Hematopoietic multipotent progenitor cell treated with erythropoietin and hydrocortisone succinate and interleukin-3 and kit ligand, for 4 days (in vitro differentiated cells): ENCODE measurements at regions not wholly inside any gene's neighbourhood (a gene's known extent, or its start where the extent isn't known, plus 50 kb on each side); places are given as distances from the start of the nearest gene placed in this dataset.
A peak's percentile ranks its signal among the peaks of the same experiment; 100 is the strongest.

ENCODE experiments used
- DNase-seq: peaks from one replicate; pipeline ENCODE4 v3.0.0-alpha.2; 2015

DNA sequence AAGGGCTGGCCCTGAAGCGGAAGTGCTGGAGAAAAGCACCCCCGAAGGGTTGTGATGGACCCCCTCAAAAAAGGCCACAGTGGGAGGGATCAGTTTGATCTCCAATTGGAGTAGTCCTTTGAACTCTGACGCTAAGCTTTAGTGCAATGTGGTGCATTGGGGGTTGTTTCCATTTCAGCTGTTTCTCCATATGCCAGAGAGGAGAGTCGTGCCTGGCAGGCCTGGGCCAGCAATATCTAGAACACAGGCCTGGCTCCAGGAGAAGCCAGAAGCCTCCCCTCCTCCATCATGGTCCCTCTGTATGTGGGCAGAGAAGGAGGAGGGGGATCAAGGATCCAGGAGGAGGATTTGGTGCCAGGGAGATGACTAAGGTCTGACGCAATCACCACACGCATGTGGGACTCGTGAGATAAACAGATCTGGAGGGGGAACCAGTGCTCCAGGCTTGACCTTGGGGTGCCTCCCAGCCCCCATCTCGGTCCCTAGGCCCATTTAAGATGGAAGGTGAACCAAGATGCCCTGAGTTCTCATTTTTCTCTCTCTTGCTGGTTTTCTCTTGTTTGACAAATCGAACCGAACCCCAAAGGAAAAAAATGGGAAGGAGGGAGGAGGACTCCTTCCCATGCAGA, 517.4 kb upstream of the JARID2 start:
- peak; percentile 69 for DNase-seq

DNA sequence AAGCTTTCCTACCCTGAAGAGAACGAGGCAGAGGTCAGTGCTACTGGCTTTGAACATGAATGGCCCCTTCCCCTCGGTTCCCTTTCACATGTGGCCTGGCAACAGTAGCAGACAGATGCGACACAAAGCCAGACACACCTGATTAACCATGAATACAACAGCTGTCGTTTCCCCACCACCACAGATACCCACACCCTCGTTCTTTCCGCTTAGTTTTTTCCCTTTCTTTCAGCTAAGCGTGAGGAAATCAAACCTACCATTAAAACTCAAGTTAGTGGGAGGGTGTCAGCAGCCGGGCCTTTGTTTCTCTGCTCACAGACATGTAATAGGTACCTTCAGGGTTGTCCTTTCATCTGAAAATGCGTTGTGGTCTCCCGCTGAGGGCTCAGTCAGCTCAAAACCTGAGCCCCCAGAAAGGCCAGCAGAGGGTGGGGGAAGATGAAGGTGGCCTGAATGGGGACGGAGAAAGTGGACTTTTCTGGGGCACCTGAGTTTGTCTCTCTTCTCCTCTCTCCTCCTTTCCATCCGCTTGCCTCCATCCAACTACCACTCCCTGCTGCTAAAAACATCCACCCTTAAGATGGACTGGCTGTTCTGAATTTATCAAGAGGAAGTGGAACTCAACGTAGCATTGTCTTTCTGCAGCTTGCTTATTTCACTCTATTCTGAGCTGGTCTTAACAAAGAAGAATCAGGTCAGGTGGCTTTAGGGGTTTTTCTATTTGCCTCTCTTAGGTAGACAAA, 516.6 kb upstream of the JARID2 start:
- DNase-seq = no peak

DNA sequence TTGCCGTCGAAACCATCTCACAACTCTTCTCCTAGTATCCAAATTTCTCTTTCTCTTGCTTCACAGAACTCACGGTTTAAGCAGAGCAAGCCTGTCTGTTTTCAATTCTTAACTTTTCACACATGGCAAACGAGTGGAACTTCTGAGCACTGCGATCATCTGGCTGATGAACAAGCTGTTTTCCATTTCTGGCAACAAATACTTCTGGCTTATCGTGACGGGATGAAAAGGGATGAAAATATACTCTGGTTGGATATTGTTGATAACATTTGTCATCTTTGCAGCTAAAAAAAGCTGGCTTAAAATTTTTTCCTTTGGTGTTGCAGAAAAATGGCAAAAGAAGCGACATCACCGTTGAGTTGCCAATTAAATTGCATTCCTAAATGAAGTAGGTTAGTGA, 515.2 kb upstream of the JARID2 start:
- DNase-seq = no peak

DNA sequence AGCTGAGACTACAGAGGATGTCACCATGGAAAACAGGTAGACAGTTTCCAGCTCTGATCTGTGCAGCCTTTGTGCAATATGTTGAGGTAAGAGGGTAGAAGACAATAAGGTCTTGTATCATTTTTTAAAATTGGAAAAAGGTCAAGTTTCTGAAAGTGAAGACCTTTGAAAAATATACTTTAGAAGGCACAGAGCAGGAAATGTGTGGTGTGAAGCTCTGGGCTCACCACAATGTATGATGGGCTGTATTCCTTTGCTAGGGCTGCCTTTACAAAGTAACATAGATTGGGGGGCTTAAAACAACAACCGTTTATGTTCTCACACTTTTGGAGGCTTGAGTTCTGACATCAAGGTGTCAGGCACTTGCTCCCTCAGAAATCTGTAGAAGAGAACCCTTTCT, 514.3 kb upstream of the JARID2 start:
- DNase-seq = no peak

DNA sequence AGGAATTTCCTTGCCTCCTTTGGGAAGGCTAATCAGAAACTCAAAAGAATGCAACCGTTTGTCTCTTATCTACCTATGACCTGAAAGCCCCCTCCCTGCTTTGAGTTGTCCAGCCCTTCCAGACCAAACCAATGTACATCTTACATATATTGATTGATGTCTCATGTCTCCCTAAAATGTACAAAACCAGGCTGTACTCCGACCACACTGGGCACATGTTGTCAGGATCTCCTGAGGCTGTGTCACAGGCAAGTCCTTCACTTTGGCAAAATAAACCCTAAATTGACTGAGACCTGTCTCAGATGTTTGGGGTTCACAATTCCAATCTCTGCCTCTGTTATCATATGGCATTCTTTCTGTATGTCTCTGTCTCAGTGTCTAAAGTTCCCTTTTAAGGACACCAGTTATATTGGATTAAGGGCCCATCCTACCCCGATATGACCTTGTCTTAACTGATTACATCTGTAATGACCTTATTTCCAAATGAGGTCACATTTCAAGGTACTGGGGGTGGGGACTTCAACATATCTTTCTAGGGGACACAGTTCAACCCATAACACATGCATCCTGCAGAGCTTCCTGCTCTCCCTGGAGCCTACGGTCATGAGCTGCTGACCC, 513.5 kb upstream of the JARID2 start:
- no peak for DNase-seq

DNA sequence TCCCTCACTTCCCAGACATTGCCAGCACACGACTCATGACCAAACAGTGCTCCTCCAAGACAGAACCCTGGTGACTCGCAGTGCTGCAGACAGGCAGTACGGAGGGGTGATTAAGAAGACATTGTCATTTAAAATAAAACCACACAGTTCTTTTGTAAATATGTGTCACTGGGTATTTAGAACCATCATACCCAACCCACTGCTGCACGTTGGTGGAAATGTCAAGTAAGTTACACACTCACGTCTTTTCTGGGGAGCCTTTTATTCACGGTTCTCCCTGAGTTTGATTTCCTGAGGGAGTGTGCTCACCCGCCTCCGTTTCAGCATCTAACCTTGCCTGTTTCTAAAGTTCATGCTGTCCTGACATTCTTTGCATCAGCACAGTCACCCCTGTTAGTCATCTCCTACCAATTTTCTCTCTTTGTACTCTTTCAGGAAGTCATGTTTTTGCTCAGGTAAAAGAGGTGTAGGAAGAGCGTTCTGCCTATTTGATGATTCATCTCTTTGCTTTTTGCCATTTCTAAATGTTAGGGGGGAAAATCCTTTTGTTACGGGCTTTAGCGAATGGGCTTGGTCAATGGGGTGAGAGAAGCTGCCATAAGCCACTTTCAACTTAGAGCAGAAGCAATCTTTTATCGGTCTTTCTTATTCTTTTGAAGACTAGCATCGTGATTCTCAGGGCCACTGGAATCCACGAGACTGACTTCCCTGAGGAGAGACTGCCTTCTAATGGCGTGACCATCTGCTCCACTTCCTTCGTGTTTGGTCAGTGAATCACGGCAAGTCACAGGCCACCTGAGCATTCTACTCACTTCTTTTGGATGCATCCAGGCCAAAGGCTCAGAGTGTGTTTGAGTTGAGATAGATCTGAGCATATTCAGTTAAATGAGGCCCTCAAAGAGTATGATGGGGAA, 512.8 kb upstream of the JARID2 start:
- no peak for DNase-seq

DNA sequence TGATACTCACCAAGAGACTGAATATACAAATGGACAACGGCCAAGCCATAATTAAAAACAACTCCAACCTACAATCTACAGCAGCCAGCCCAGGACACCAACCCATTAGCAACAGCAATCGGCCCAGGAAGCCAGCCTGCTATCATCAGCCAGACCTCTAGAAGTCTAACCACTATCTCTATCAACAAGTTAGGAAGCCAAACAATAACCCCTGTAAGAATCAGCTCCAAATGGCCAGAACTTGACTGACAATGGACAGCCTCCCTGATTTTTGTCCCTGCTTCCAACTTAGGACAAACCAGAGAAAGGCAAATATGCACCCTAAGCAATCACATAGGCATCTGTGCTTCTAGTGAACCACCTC, 511.8 kb upstream of the JARID2 start:
- DNase-seq = peak; percentile 72

DNA sequence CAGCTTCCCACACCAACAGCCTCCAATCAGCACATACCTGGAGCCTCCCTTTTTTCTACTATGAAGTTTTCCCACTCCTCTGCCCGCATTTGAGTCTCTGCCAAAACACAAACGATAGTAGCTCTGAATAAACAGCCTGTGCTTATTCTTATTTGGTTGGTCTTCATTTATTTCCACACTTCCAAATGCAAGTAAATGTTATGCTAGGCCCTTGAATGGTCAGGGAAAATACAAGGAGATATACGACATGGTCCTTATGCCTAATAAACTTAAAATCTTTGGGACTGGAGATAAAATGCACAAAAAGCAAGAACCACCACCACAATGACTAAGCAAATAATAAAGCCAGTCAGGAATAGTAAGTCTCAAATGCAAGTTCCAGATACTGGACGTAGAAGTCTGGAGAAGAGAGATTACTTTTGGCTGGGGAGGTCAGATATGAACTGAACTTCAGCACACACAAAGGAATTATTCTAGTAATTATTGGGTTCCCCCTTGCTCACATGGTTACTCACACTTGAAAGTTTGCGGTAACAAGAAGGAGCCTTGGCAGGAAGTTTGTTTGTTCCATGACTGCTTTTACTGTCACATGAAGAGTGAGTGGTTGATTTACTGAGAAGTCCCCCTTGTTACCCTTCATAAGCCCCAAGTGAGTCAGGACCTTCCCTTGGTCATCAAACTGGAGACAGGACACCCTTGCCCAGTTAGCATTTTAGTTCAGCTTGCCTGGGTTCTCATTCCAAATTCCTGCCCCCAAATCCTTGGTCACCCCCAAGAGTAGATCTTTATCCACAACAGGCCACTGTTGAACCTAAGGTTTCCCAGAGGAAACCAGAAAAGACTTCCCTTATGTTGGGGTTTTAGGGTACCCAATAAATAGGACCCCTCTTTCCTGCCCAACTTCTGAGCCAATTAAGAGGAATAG, 511.2 kb upstream of the JARID2 start:
- peak; percentile 97 for DNase-seq

DNA sequence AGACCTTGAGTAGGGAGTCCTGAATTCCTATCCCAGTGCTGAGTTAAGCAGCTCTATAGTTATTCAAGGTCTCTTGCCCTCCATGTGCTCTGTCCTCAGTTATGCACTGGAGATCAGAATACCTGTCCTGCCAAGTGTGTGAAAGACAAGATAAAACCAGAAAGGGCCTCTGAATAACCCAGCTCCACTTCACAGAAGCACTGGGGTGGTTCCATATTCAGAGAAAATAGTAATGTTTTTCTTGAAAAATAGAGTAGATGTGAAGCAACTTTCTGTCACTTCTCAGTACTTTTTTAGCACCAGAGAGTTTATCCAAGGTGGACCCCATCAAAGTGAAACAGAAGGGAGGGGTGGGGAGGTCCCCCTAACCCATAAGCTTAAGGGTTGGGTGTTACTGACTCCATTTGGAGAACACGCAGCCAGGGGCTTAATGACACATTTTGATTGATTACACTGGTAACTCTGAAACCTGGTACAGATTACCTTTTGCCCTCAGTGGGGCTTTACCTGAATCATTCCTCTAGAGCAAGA, 509.8 kb upstream of the JARID2 start:
- no peak for DNase-seq

DNA sequence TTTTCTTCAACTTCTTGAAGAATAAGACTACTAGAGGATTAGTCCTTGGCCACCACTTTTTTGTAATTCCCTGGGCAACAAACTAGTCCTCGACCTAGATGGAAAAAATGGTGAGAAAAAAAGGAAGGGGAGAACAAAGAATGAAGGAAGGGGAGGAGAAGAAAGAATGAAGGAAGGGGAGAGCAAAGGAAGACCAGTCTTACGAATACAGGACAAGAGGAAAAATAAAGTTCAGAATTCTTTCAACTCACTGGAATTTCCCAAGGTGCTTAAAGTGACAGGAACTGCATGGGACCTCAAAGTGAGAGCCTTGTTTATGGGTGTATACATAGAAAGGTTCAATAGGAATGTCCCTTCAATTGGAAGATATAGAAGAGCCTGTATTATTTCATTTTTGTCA, 509.3 kb upstream of the JARID2 start:
- no peak for DNase-seq

DNA sequence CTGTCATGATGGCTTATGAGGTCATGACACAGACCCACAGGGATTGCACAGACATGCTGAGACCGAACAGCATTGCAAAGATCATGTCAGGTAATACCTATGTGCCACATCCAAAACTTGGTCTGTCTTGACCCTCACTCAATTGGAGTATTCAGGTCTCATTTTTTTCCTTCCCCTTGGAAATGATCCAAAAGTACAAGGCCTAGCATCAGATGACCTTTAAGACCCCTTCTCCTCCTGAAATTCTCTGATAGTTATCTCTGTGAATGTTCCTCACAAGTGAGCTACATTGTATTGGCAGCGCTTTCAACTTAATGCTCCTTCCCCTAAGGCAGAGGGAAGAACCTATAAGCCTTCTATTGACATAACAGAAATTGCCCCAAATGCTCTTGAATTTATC, 507.4 kb upstream of the JARID2 start:
- DNase-seq = no peak

DNA sequence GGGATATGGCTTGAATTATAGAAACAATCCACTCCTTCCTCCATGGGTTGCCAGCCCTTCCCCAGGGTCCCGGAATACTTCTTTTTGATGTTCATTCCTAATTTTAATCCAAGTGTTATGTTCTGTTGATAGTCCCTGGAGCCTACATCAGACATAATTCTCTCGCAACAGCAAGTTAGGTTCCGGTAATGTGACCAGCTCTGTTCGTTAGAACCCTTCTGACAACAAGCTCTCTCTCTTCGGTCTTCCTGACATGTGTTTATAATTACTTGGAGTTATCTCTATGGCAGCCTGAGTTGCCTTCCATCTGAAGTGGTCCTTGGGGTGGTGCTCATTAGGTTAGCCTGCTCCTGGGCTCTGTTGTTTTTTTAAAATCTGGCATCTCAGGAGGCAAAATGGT, 506.9 kb upstream of the JARID2 start:
- DNase-seq = peak; percentile 44

DNA sequence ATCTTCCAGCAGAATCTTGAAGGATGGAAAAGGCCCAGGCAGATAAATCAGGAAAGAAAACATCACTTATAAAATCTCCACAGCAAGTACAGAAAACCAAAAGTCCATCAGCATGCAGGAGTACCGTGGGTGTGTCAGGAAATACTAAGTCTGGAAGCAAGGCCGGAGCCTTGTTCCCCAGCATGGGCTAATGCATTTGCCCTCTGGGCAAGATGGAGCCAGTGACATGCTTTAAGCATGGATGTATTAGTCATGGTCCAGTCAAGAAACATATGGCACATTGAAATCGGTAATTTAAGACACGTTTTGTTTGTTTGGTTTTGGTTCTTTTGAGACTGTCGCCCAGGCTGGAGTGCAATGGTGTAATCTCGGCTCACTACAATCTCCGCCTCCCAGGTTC, 506.0 kb upstream of the JARID2 start:
- no peak for DNase-seq

DNA sequence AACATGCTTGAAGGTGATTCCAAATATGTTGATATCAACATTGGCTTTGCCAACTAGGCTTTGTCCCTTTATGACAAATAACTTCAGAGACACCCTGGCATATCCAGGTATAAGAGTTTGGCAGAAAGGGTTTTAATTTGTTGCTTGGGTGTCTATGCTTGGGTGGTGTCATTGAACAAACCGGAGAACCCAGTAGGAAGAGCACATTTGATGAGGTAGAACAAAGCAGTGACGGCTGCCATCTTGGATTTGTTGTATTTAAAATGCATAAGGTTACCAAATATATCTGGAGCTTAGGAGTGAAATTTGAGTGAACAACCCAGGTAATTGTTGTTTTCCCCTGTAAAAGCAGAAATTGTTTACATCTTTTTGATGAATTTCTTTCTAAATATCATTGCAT, 503.7 kb upstream of the JARID2 start:
- DNase-seq = no peak

DNA sequence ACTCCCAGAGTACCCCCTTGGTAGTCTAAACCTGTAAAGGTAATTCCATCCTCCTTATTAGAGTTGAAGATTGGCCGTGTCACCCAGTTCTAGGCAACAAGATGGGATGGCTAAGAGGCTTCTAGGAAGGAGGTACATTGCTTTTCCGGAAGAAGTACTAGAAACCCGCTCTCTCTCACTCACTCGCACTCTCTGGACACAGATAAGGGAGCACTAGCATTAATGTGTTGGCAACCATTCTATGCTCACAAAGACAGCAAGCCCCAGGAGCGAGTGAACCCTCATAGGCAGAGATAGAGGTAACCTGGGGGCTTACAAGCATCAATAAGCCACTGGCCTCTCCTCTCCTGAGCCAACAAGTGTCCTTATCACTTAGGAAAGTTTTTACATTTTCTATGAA, 503.2 kb upstream of the JARID2 start:
- no peak for DNase-seq

DNA sequence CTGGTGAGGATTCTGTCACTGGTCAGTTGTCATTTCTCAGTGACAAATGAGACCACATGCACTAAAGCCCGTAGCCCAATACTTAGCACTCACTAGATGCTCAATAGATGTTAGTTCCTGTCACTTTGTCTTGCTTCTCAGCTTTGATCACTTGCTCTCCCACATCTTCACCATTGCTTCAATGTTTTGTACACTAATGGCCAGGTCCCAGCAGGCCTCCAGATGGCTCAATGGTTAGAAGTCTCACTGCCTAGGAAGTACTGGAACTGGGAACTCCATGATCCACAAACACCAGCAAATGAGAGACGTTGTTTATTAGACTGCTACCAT, 502.8 kb upstream of the JARID2 start:
- no peak for DNase-seq

DNA sequence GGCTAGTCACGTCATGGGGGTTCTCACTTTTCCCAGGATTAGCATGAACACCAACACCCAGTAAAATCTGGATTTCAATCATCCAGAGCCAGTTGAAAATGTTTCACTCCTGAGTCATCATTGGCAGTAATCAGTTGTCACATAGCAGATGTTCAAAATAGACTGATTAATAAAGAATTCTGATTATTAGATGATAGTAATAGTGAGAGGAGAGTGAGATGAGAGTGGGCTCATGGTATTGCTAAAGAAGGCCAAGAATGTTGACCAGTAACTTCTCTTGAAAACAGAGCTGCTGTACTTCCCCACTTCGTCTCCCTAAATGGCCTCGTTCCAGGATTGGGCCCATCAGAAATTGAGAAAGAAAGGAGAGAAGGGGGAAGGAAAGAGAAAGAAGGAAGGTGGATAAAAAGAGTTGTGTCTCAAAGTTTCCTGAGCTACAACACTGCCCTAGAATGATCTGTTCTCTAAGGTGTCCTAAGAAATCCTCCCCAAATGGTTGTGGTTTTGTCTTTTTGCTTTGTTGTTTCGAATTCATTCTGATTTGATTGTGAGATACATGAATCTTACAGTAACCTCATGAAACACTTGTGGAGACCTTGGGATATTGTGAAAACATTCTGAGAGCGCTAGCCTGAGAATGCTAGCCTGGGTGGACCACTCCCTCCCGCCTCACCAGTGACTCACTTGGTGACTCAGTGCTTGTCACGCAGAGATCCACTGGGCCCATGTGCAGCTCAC, 502.2 kb upstream of the JARID2 start:
- DNase-seq = peak; percentile 63

DNA sequence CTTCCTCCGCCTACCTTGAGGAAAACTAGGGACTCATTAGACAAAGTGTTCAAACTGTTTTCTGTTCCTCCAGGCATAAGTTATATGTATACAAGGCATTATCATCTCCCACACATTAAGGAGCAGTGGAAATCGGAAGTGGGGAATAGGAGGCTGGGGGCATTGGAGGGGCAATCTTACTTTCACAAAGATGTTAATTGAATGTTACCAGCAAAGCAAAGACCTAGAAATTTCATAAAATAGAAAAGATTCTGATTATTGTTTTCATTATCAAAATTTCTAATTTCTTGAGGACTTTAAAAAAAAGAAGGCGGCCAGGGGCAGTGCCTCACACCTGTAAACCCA, 501.7 kb upstream of the JARID2 start:
- no peak for DNase-seq

DNA sequence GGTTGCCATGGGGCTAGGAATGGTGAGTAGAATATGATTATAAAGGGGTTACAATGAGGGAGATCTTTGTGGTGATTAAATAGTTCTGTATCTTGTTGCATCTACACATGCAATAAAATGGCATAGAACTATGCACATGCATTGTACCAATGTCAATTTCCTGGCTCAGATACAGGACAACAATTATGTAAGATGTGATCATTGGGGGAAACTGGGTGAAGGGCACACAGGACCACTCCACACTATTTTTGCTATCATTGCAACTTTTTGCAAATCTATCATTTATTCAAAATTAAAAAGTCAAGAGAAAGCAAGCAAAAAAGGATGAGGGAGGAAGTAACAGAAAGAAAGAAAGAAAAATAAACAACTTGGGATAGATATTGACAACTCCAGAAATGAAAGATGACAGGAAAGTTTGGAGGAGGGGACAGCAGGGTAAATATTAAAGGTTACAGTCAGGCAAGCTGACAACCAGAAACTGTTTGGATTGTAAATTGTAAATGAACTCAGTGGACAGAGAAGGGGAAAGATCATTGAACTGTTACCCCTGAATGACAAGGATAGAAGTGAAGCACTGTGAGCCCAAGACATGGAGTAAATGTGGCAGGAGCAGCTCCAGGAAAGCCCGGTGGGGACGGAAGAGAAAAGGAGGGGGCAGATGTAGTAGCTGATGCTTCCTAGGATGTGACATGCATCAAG, 499.6 kb upstream of the JARID2 start:
- DNase-seq = no peak

DNA sequence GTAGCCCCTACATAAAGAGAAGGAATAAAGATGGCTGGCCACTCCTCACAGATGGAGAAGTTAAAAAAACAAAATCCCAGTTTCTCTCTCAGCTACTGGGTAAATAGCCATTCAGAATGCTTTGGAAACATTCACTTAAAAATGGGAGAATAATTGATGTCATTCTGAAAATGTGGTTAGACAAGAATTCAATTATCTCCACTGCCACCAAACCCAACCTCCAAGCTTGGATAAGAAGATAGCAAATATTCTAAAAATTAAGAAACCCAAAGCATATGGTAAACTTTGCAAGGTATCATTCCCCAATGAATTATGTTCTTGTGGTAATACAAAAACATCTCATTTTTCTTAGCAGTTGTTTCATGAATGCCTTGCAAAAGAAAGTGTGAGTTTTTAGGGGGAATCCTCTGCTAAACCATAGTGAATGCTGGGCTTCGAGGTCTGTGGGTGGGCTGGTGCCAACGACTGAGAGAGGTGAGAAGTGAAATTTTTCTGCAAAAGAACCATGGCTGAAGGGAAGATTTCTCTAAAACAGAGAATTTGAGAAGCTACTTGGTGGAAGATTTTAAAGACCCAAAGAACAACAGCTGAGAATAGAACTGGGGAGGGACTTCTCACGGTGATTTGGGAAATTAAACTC, 497.9 kb upstream of the JARID2 start:
- peak; percentile 53 for DNase-seq
